GM18498 (cell line): ENCODE measurements at regions not wholly inside any gene's neighbourhood (a gene's known extent, or its start where the extent isn't known, plus 50 kb on each side); places are given as distances from the start of the nearest gene placed in this dataset.
"Not testable (repeated sequence)": the region's sequence is repeated elsewhere in the genome, so short reads cannot be mapped to it uniquely, and the experiment has no call there.

Source experiments
- ATAC-seq: cut with Tn5 transposase; IDR thresholded peaks from one replicate; pipeline ENCODE4 v1.9.1; 2021; ENCODE audit warnings: mild to moderate bottlenecking, moderate library complexity; ENCODE audit not compliant: unreplicated experiment

DNA sequence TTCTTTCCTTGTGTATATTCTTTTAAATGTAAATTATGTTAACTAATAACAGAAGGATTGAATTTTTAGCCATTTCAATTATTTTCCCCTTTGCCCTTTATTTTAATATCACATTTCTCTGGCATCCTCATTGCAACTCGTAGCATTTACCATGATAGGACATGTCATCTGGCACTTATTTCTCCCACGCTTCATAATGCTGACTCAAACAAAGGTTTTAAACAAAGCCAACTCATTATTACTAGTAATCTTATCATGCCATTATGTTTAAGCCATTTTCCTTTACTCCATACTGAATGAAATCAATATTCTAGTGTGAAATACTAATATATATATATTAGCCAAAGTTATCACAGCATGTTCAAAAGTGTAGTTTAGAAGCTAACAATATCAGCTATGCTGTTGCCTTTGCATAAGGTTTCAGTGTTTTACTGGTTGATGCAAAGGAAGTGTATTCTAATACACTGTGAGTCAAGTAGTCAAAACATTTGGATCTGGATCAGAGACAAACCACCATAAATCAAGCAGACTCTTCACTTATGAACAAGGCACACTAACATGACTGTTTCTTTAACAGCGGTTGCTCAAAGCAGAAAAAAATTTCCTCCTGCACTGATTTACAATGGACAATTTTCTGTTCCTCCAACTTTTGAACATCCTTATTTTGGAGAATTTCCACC, 281.6 kb downstream of the SLC7A11 start:
- ATAC-seq: no peak

DNA sequence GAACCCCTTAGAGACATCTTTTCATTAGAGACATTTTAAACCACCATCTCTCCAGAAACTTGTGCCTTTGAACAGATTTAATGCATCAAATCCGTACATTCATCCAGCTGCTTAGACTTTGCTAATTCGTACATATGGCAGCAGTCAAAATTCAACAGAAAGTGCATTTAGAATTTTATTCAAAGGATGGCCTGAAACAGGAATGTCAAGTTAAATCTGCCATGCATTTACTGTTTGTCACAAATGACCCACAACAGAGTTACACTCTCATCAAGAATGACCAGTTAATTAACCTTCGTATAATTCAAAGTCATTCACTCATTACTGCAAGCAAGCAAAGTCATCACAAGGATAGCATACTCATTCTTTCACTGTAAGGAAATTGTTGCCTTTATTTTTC, 284.3 kb downstream of the SLC7A11 start:
- no peak for ATAC-seq

DNA sequence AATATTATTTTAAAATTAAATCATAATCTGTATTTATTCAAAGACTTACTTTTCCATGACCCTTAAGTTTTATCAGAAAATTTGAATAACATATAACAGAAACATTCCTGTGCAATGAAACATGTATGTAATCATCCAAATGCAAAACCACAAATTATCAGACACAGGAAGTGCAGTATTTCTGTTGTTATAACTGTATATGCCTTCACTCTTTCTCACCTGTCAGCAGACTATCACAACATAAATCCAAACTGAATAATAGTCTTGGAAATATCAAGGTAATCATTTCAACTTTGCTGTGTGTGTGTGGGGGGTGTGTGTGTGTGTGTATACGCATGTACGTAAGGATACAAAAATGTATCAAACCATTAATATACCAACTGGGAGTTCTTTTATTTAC, 285.9 kb downstream of the SLC7A11 start:
- no peak for ATAC-seq

DNA sequence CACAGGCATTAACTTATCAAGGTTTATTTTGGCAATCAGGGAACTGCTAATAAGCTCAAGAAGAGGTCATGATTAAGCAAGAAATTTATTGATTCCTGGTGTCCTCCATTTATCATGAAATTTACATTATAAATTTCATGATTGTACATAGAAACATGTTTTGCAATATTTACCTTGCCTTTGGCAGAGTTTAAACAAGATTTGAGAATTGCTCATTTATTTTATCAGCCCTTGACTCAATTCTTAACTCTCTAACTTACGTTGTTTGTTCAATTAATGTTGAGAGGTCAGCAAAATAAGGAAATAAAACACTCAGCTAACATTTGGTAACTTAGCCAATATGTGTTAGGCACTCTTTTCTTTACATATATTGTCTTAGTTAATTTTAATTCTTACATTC, 286.6 kb downstream of the SLC7A11 start:
- no peak for ATAC-seq

DNA sequence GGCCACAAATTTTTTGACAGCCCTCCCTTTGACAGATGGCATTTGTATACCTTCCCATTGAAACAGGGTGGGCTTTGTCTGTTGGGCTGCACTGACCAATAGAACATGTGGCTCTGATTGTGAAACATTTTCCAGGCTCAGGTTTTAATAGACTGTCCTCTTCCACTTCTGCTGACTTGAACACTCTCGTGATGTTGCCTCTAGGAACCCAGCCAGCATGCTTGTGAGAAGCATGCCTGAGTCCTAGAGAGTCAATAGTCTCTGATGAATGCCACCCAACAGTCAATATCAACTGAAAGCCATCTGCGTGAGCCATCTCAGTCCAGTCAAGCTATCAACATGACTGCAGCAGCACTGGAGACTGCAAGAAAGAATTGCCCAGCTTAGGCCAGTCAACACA, 290.0 kb downstream of the SLC7A11 start:
- ATAC-seq: no peak

DNA sequence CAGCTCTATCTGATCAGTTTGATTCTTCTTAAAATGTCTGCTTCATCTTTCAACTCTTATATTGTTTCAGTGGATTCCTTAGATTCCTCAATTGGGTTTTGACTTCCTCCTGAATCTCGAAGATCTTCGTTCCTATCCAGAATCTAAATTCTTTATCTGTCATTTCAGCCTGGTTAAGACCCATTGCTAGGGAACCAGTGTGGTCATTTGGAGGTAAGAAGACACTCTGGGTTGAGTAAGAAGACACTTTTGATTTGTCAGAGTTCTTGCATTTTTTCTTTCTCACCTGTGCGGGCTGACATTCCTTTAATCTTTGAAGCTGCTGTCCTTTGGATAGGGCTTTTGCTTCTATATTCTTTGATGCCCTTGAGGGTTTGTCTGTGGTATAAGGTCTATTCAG, 291.9 kb downstream of the SLC7A11 start:
- ATAC-seq: no peak

DNA sequence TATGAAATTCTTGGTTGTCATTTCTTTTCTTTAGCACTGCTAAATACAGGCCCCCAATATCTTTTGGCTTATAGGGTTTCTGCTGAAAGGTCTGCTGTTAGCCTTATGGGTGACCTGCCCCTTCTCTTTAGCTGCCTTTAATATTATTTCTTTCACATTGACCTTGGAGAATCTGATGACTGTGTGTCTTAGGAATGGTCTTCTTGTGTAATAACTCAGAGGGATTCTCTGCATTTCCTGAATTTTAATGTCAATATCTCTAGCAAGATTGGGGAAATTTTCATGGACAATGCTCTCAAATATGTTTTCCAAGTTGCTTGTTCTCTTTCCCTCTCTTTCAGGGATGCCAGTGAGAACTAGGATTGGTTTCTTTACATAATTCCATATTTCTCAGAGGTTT, 292.4 kb downstream of the SLC7A11 start:
- no peak for ATAC-seq

DNA sequence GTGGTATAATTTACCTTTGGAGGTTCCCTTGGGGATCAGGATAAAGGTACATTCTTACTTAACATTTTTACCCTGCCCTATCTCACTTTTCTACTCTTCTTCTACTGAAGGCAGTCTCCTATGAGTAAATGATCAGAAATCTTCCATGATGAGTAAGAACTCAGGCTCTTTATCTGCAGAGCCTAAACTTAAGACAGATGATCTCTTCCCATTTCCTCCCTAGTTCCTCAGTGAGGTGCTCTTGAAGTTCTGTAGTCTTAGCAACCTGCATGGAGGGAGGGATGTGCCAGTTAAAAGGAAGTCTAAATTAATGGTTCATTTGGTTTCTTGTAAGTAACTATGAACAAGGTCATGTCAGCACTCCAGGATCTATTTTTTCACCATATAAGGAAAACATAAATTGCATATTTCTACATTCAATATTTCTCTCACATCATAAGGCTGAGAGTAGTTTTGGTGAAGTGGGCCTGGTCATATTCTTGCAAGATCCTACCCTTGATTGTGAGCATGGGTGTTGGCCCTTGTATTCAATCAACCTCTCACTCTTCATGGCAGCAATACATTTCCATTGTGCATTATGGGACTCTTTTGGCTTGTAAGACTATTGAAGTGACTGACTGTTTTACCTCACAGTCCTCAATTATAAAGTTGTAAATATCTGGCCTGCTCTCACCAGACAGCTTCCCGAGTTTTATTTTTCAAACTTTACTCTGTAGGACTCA, 295.5 kb downstream of the SLC7A11 start:
- no peak for ATAC-seq

DNA sequence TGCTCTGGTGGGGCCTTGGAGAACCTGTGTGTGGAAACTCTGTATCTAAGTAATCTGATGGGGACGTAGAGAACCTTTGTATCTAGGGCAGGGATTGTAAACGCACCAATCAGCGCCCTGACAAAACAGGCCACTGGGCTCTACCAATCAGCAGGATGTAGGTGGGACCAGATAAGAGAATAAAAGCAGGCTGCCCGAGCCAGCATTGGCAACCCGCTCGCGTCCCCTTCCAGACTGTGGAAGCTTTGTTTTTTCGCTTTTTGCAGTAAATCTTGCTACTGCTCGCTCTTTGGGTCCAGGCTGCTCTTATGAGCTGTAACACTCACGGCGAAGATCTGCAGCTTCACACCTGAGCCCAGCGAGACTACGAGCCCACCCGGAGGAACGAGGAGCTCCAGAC, 299.3 kb downstream of the SLC7A11 start:
- ATAC-seq: not testable (repeated sequence)

DNA sequence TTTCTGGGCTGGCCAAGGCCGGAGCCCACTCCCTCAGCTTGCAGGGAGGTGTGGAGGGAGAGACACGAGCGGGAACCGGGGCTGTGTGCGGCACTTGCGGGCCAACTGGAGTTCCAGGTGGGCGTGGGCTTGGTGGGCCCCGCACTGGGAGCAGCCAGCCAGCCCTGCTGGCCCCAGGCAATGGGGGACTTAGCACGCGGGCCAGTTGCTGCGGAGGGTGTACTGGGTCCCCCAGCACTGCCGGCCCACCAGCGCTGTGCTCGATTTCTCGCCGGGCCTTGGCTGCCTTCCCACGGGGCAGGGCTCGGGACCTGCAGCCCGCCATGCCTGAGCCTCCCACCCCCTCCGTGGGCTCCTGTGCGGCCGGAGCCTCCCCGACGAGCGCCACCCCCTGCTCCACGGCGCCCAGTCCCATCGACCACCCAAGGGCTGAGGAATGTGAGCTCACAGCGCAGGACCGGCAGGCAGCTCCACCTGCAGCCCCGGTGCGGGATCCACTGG, 300.1 kb downstream of the SLC7A11 start:
- not testable (repeated sequence) for ATAC-seq

DNA sequence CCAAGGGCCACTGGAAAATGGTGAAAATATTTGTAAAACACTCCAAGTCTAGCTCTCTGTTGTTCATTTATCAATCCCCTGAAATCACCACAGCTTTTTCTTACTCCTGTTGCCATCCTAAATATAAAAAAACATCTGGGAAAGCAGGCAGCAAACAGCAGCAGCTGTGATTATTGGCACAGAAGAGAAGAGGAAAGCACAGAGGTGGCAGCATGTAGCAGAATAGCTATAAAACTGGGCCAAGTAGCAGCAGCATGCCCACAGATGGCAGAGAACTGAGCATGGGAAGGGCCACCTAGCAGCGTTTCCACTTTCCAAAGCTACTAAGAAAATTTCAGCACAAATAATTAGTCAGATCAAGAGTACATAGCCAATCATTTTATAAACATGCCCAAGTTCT, 307.2 kb downstream of the SLC7A11 start:
- no peak for ATAC-seq

DNA sequence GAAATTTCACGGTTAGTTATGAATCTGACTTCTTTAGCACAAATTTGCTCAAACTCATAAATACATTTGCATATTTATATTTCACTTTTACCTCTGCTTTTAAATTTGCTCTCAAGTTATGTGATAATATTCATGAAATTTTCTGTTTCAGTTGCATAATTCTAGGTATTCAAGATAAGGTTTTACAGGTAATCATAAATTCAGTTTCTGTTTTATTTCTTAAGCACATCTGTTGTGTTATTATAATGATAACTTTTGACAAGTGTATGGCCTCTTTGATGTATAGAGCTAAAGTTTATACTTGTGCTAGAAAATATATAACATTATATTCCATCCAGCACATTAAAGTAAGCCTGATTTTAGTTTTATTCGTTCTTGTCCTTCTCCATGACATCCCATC, 308.1 kb downstream of the SLC7A11 start:
- ATAC-seq: no peak

DNA sequence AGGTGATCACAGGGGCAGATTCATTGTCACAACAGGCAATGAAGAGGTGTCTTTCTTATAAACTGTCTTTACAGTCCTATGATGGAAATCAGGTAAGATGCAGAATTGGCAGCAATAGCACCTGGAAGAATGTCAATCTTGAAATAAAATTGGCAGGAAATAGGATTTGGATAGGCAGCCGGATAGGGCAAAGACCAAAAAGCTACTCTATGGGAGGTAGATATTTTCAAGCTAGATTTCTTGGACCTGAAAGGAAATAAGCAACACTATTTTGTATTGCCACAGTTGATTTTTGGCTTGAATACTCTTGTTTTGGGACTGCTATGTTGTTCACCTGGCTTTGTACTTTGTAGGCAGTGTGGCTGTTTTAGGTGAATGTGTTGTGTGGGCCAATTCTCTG, 314.2 kb downstream of the SLC7A11 start:
- no peak for ATAC-seq

DNA sequence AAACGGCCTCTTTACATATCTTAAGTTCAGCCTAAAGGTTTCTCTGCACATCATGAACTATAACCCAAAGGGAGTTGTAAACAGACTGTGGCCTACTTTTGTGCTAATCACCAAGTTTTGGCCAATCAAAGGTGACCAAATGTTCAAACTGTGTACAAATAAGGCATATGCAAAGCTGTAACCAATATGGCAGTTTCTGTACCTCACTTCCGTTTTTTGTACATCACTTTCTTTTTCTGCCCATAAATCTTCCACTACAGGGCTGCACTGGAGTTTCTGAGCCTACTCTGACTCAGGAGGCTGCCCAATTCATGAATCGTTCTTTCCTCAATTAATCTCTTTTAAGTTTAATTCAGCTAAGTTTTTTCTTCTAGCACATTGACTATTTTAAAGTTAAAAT, 318.7 kb downstream of the SLC7A11 start:
- ATAC-seq: peak; percentile 47

DNA sequence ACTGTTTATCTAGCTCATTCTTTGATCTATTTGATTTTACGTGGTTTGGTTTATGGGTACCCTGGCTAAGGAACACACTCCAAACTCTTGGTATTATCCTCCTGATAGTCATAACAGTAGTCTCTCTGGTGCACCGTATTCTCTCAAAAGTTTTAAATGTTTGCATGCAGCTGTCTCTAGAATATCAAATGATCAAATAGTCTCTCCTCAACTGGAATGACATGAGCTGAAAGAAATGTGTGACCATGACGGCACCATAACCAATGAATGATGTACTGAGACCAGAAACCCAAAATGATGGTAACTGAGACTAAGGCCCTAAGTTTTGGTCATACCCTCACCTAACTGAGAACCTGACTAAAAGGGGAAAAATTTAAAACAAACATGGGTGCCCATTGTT, 319.4 kb downstream of the SLC7A11 start:
- no peak for ATAC-seq

DNA sequence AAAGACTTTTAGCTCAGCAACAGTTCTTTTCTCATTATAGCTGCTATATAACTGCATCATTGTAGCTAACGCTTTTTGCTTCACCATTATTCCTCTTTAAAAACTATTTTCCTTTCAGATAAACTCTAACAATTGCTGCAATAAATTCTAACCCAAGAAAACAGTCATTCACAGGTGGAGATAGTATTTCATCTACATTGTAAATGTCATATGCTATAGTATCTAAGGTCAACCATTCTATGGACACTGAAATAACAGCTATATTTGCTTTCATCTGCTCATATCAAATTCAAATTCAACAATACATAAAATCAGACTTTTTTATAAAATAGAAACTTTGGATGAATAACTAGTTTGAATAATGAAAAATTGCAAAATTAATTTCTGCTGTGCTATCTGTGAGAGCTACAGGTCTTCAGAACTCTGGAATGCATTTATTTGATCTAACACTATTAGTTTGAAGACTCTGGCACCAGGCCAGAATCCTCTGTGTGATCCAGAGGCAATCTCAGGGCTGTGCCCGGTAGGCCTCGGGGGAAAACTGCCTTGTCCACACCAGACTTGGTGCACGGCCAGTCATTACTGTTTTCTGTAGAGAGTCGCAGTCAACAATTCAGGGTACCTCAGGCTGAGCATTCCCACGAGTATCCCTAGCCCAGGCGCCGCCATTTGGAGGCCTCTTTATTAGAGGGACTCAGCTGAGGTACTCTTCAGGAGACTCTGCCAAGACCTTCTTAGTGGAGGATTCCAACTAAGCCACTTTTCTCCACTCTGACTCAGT, 332.4 kb downstream of the SLC7A11 start:
- ATAC-seq: no peak

DNA sequence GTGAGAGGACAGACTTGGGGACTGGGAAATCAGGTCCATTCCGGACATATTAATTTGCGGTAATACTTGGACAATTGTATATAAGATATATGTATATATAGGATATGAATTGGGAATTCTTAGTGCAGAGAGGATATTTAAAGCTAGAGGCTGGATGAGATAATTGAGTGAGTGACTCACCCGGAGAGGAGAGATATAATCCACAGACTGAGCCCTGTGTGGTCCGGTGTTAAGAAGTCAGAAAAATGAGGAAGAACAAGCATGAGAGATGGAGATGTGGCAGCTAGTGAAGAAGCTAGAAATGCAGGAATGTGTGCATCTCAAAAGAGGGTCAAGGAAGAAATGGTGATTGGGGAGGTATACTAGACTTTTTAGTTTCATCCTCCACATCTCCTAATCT, 336.2 kb downstream of the SLC7A11 start:
- no peak for ATAC-seq

DNA sequence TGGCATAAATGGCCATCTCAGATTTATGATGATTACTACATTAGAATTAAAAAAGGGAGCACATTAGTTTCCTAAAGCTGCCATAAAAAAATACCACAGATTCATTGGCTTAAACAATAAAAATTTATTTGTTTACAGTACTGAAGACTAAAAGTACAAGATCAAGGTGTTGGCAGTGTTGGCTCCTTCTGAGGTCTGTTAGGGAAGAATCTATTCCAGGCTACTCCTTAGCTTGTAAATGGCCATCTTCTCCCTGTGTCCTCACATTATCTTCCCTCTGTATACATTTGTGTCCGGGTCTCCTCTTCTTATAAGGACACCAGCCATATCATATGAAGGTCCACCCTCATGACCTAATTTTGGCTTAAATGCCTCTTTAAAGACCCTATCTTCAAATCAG, 341.0 kb downstream of the SLC7A11 start:
- no peak for ATAC-seq

DNA sequence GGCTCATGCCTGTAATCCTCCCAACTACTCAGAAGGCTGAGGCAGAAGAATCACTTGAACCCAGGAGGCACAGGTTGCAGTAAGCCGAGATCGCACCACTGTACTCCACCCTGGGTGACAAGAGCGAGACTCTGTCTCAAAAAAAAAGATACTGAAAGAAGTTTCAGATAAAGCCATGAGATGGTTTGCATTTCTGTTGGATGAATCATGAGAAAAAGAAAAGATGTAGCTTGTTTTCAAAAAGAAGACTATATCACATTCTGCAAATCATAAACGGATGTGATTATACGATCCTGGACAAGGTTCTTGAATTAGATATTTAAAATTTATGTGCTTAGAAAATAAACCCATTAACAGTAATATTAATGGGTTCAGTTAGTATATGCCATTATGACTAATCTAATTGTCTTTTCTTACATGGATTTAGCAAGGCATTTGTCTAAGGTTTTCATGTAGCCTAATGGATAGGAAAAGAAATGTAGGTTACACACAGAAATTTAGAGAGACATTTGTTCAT, 345.9 kb downstream of the SLC7A11 start:
- ATAC-seq: no peak

DNA sequence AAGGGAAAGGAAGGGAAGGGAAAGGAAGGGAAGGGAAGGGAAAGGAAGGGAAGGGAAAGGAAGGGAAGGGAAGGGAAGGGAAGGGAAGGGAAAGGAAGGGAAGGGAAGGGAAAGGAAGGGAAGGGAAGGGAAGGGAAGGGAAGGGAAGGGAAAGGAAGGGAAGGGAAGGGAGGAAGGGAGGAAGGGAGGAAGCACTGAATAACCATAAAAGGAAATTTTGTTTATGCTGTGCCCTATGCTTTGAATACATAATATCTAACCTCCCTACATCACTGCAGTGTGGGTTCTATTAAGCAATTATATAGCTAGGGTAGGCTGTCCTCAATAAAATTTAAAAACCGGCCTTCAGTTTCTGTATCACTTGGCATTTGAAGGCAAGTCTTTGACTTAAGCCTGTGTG, 346.6 kb downstream of the SLC7A11 start:
- ATAC-seq: not testable (repeated sequence)

DNA sequence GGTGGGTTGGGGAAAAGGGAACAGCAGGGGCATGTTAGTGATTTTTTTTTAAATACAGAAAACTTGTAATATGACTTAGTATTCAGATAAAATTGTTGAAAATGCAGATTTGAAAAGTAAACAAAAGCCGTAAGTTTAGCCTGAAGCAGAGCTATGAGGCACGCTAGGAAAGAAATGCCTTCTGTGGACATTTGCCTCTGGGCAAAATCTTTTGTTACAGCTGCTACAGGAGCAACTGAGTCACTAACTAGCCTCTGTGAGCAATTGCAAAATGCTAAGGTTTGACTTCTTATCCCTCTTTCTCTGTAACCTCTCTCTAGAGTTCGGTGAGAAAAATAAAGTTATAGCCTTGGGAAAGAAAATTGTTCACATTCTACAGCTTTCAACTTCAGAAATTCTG, 350.0 kb downstream of the SLC7A11 start:
- ATAC-seq: no peak

DNA sequence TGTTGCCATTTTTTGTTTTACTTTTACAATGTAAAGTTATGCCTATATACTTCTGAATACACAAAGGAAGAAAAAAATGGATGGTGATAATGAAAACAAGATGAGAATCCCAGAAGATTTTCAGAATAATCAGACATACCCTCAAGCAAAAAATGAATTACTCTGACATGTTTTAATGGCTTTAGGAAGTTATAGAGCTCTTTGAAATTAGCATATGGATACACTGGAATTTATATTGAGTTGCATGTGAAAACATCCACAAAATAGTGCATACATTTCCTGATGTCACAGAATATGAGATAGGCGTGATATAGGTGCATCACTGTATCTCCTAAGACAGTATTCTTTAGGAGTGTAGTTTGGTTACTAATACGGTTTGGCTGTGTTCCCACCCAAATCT, 351.3 kb downstream of the SLC7A11 start:
- no peak for ATAC-seq
